ENCODE measurements at regions not wholly inside any gene's neighbourhood (a gene's known extent, or its start where the extent isn't known, plus 50 kb on each side); places are given as distances from the start of the nearest gene placed in this dataset.

- no peak overlapping the region for H3K4me3 Mint-ChIP-seq
- H3K4me2 ChIP-seq (ENCODE audit: insufficient read depth, insufficient read length, low read length), result no peak overlapping the region
- H2AFZ ChIP-seq (ENCODE audit: low read length), result no peak overlapping the region
- H3K36me3 Mint-ChIP-seq (ENCODE audit: insufficient read depth in 1 of 3, low read depth in 3 of 3), result no peaks in the 10 kb centered on the region
- H3K4ac ChIP-seq (ENCODE audit: low read depth, low read length), result no peak overlapping the region
- no peak overlapping the region for H2AK5ac ChIP-seq (ENCODE audit: insufficient read length, low read length)
- H4K20me1 ChIP-seq (ENCODE audit: control insufficient read depth, insufficient read depth, insufficient read length), result no peaks in the 10 kb centered on the region
- no peak overlapping the region for H2BK5ac ChIP-seq (ENCODE audit: insufficient read length, low read length)
- no peaks in the 10 kb centered on the region for H3K9me3 Mint-ChIP-seq
- H3K23ac ChIP-seq (ENCODE audit: insufficient read length, low read depth, low read length), result no peak overlapping the region
- H3K4me1 Mint-ChIP-seq, result no peaks in the 10 kb centered on the region
- H4K91ac ChIP-seq (ENCODE audit: insufficient read length, low read depth, low read length), result no peak overlapping the region
- no peak overlapping the region for H3T11ph ChIP-seq (ENCODE audit: low read length)
- H2BK15ac ChIP-seq (ENCODE audit: low read depth, low read length), result no peak overlapping the region
- no peak overlapping the region for H4K8ac ChIP-seq (replicated peaks; ENCODE audit: insufficient read length, low read depth, low read length)
- H3K14ac ChIP-seq (ENCODE audit: insufficient read depth, low read length), result no peak overlapping the region
- no peaks in the 10 kb centered on the region for H3K27me3 Mint-ChIP-seq (ENCODE audit: low read depth)
- no peaks in the 10 kb centered on the region for H3K79me1 ChIP-seq (ENCODE audit: insufficient read depth, low read depth, low read length, poor library complexity, severe bottlenecking)
- no peak overlapping the region for H2BK20ac ChIP-seq (ENCODE audit: low read depth, low read length, poor library complexity, severe bottlenecking)
- no peak overlapping the region for H3K27ac ChIP-seq (ENCODE audit: insufficient read length, low read depth, low read length)
- H3K27me3 ChIP-seq (ENCODE audit: insufficient read depth, low read length), result no peaks in the 10 kb centered on the region
- no CpG with 5 or more reads among the region's 7 CpGs for WGBS (ENCODE audit: extremely low coverage, insufficient read length, low lambda C conversion rate)
- no peaks in the 10 kb centered on the region for H3K23me2 ChIP-seq (ENCODE audit: insufficient read length, low read depth, low read length, poor library complexity, severe bottlenecking)
- H3K18ac ChIP-seq (ENCODE audit: insufficient read length, low read depth, low read length), result no peak overlapping the region
- H3K9ac ChIP-seq (ENCODE audit: extremely low read depth, insufficient read length, low read length), result no peak overlapping the region
- no peak overlapping the region for H2BK12ac ChIP-seq (ENCODE audit: insufficient read length, low read depth, low read length)
- DNase-seq, result no peak
- no peaks in the 10 kb centered on the region for H3K79me2 ChIP-seq (ENCODE audit: insufficient read depth, low read length)
- H3K27ac Mint-ChIP-seq, result no peak overlapping the region; a peak in 1 of 7 replicates
- H3K56ac ChIP-seq (ENCODE audit: insufficient read length, low read depth, low read length), result no peak overlapping the region
- no peak overlapping the region for H4K5ac ChIP-seq (ENCODE audit: insufficient read length, low read depth, low read length)
- H2BK120ac ChIP-seq (ENCODE audit: low read depth, low read length, poor library complexity, severe bottlenecking), result no peak overlapping the region
- TF ChIP-seq CTCF (conservative IDR thresholded peaks at IDR 0.05), result no peak
- H3K9me3 ChIP-seq (ENCODE audit: control insufficient read depth, low read depth, low read length), result no peaks in the 10 kb centered on the region
- no peaks in the 10 kb centered on the region for H3K4me1 ChIP-seq (ENCODE audit: insufficient read depth, low read length)
Measured at GRCh38 chr5:59988396-59988795, 94.9 kb upstream of the PDE4D start.

Measured in H9 (cell line).